Keratinocyte (primary cell): ENCODE measurements at regions not wholly inside any gene's neighbourhood (a gene's known extent, or its start where the extent isn't known, plus 50 kb on each side); places are given as distances from the start of the nearest gene placed in this dataset.

Experiments used
- DNase-seq: peaks from one replicate; pipeline ENCODE4 v3.0.0-alpha.2; 2011; ENCODE audit warnings: low read depth, missing footprints, low spot score
- FAIRE-seq: peaks from 2 replicates; lab custom pipeline; 2011; peaks lifted over from hg19 to GRCh38; lab: Jason Lieb, UNC
- H2AFZ ChIP-seq: 2 replicates; pipeline ENCODE4 v1.6.0; 2012; ENCODE audit warnings: low read length, control low read depth, inconsistent platforms; ENCODE audit not compliant: control insufficient read depth
- H3K27ac ChIP-seq: 2 replicates; pipeline ENCODE4 v1.5.1; 2011; ENCODE audit warnings: low read length; ENCODE audit not compliant: control insufficient read depth, insufficient read depth
- H3K27me3 ChIP-seq: 3 replicates; pipeline ENCODE4 v1.6.0; 2011; ENCODE audit warnings: low read length; ENCODE audit not compliant: control insufficient read depth, insufficient read depth; ENCODE audit errors: extremely low read depth
- H3K36me3 ChIP-seq, 2 experiments: 2 replicates in 1 of 2; 3 replicates in 1 of 2; pipeline ENCODE4 v1.5.1; 2011; ENCODE audit warnings: low read length in 2 of 2, mild to moderate bottlenecking in 1 of 2; ENCODE audit not compliant: control insufficient read depth in 2 of 2, insufficient read depth in 2 of 2; ENCODE audit errors: extremely low read depth in 1 of 2
- H3K4me1 ChIP-seq: 3 replicates; pipeline ENCODE4 v1.5.1; 2011; ENCODE audit warnings: low read length; ENCODE audit not compliant: control insufficient read depth, insufficient read depth; ENCODE audit errors: extremely low read depth
- H3K4me2 ChIP-seq: 3 replicates; pipeline ENCODE4 v1.6.0; 2011; ENCODE audit warnings: low read depth, low read length; ENCODE audit not compliant: control insufficient read depth, insufficient read depth; ENCODE audit errors: extremely low read depth
- H3K4me3 ChIP-seq, 3 experiments: fragments of 200-600 bp in 1 of 3; sonication (generic) in 1 of 3; 2 replicates in 2 of 3; 3 replicates in 1 of 3; pipeline ENCODE4 v1.5.1; 2011 to 2016; ENCODE audit warnings: low read length in 3 of 3, mild to moderate bottlenecking in 3 of 3, control low read depth in 2 of 3, inconsistent platforms in 1 of 3, low read depth in 1 of 3, mixed read lengths in 1 of 3, mixed run types in 1 of 3, moderate library complexity in 1 of 3; ENCODE audit not compliant: control insufficient read depth in 2 of 3, insufficient read depth in 2 of 3; ENCODE audit errors: extremely low read depth in 1 of 3
- H3K79me2 ChIP-seq: 2 replicates; pipeline ENCODE4 v1.6.0; 2012; ENCODE audit warnings: low read length; ENCODE audit not compliant: control insufficient read depth, insufficient read depth
- H3K9ac ChIP-seq: 3 replicates; pipeline ENCODE4 v1.6.0; 2011; ENCODE audit warnings: low read length; ENCODE audit not compliant: control insufficient read depth, insufficient read depth; ENCODE audit errors: extremely low read depth
- H3K9me1 ChIP-seq: 3 replicates; pipeline ENCODE4 v1.6.0; 2011; ENCODE audit warnings: low read length; ENCODE audit not compliant: control insufficient read depth, insufficient read depth; ENCODE audit errors: extremely low read depth
- H3K9me3 ChIP-seq: 2 replicates; pipeline ENCODE4 v1.5.1; 2012; ENCODE audit warnings: low read depth, low read length; ENCODE audit not compliant: control insufficient read depth
- H4K20me1 ChIP-seq: 3 replicates; pipeline ENCODE4 v1.6.0; 2011; ENCODE audit warnings: low read length; ENCODE audit not compliant: control insufficient read depth, insufficient read depth; ENCODE audit errors: extremely low read depth
- CTCF ChIP-seq, 3 experiments: IDR thresholded peaks in 1 of 3; conservative IDR thresholded peaks in 1 of 3; optimal IDR thresholded peaks in 1 of 3; 2 replicates in 2 of 3; 3 replicates in 1 of 3; pipeline versions ENCODE3 to v1.5.1; 2011; ENCODE audit warnings: low read length in 3 of 3, mild to moderate bottlenecking in 3 of 3, moderate library complexity in 2 of 3, control low read depth in 1 of 3, inconsistent platforms in 1 of 3; ENCODE audit not compliant: insufficient read depth in 2 of 3; ENCODE audit errors: extremely low read depth in 1 of 3
- EZH2 ChIP-seq: IDR thresholded peaks from one replicate; pipeline ENCODE4 v1.6.1; 2012; ENCODE audit warnings: inconsistent platforms, mild to moderate bottlenecking, low read length, moderate library complexity
- dilution Hi-C: fragments of 300-500 bp; cut with MboI; formaldehyde crosslinking; loops from one replicate; pipeline ENCODE4 v1.7.0; 2020; ENCODE audit warnings: low sequenced_read_pairs; ENCODE audit not compliant: extremely low pct_ligation_motif_present

GRCh38 chr6:125528621-125529041 is 220.8 kb upstream of the HEY2 start:
- H3K4me2 ChIP-seq: no peak overlapping the region
- FAIRE-seq (no peak), DNase-seq (no peak)
- no peaks in the 10 kb centered on the region for H3K79me2 ChIP-seq
- no peaks in the 10 kb centered on the region for H3K9me3 ChIP-seq
- no peaks in the 10 kb centered on the region for H4K20me1 ChIP-seq
- peaks cover 16% of the 10 kb centered on the region for H3K27me3 ChIP-seq
- no peak overlapping the region for H3K27ac ChIP-seq
- dilution Hi-C loops: no loop called here
- H3K4me1 ChIP-seq: no peaks in the 10 kb centered on the region
- H2AFZ ChIP-seq: no peak overlapping the region
- no peak overlapping the region for H3K4me3 ChIP-seq
- no peak overlapping the region for H3K9ac ChIP-seq
- H3K36me3 ChIP-seq: no peaks in the 10 kb centered on the region
- H3K9me1 ChIP-seq: no peaks in the 10 kb centered on the region
- no peak for TF ChIP-seq CTCF (optimal IDR thresholded peaks at IDR 0.05 in 1 of 3, IDR thresholded peaks at IDR 0.05 in 1 of 3, conservative IDR thresholded peaks at IDR 0.05 in 1 of 3; ENCODE audit: extremely low read depth in 1 of 3, insufficient read depth in 2 of 3, low read length in 3 of 3)
- TF ChIP-seq EZH2: no peak

GRCh38 chr6:125529061-125529460 is 220.4 kb upstream of the HEY2 start:
- H3K9me1 ChIP-seq: no peaks in the 10 kb centered on the region
- H3K36me3 ChIP-seq: no peaks in the 10 kb centered on the region
- no peaks in the 10 kb centered on the region for H3K79me2 ChIP-seq
- no peak overlapping the region for H2AFZ ChIP-seq
- no peaks in the 10 kb centered on the region for H4K20me1 ChIP-seq
- no peak overlapping the region for H3K27ac ChIP-seq
- FAIRE-seq (no peak), DNase-seq (no peak)
- no peaks in the 10 kb centered on the region for H3K9me3 ChIP-seq
- peaks cover 20% of the 10 kb centered on the region for H3K27me3 ChIP-seq
- TF ChIP-seq CTCF (optimal IDR thresholded peaks at IDR 0.05 in 1 of 3, IDR thresholded peaks at IDR 0.05 in 1 of 3, conservative IDR thresholded peaks at IDR 0.05 in 1 of 3; ENCODE audit: extremely low read depth in 1 of 3, insufficient read depth in 2 of 3, low read length in 3 of 3) (no peak), EZH2 (no peak)
- H3K4me3 ChIP-seq: no peak overlapping the region
- H3K9ac ChIP-seq: no peak overlapping the region
- H3K4me1 ChIP-seq: no peaks in the 10 kb centered on the region
- H3K4me2 ChIP-seq: no peak overlapping the region
- dilution Hi-C loops: no loop called here
